Cardiac fibroblast (primary cell): ENCODE measurements at regions not wholly inside any gene's neighbourhood (a gene's known extent, or its start where the extent isn't known, plus 50 kb on each side); places are given as distances from the start of the nearest gene placed in this dataset.

ENCODE experiments used
- DNase-seq, 2 donors: peaks; one replicate each; pipeline versions ENCODE4 v3.0.0 to v3.0.0-alpha.2; 2010; ENCODE audit warnings: low read depth in 2 of 2
- H3K4me3 ChIP-seq, 2 donors: replicated peaks in 1 of 2; 1 replicate in 1 of 2; 2 replicates in 1 of 2; pipeline ENCODE4 v1.5.1; 2011; ENCODE audit warnings: low read depth in 2 of 2, low read length in 2 of 2, mild to moderate bottlenecking in 2 of 2, moderate library complexity in 1 of 2
- CTCF ChIP-seq: IDR thresholded peaks from one replicate; pipeline ENCODE4 v1.5.1; 2011; ENCODE audit warnings: low read depth, mild to moderate bottlenecking, low read length, inconsistent platforms

- no peak for TF ChIP-seq CTCF
- no peak for DNase-seq
- H3K4me3 ChIP-seq = no peak overlapping the region
Observed at GRCh38 chr18:7383002-7383980, 152.4 kb downstream of the LRRC30 start.

DNA sequence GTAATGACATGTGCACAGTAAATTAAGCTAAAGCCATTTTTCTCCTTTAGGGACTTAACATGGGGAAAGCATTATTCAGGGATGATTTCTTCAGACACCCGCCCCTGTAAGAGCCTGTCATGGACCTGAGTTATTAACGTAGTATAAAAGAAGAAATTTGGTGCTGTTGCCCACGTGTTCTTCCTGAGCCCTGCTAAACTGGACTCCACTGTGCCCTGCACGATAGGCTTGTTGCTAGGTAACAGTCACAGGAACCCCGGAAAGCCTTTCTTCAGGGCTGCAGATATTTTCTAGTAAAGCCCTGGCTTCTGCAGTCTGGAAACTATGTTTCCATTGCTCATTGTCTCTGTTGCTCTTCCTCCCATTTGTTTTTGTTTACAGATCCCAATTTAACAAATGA lies 157.9 kb downstream of the LRRC30 start:
- DNase-seq = no peak
- no peak overlapping the region for H3K4me3 ChIP-seq
- TF ChIP-seq CTCF = no peak

- no peak for TF ChIP-seq CTCF
- DNase-seq = no peak
- H3K4me3 ChIP-seq = no peak overlapping the region
Observed at GRCh38 chr18:7390731-7391492, 160.0 kb downstream of the LRRC30 start.

GRCh38 chr18:7393080-7393479 lies 162.2 kb downstream of the LRRC30 start:
- DNase-seq = no peak
- H3K4me3 ChIP-seq = no peak overlapping the region
- TF ChIP-seq CTCF = no peak

- DNase-seq = no peak
- H3K4me3 ChIP-seq = no peak overlapping the region
- no peak for TF ChIP-seq CTCF
Observed at GRCh38 chr18:7394050-7394659, 163.3 kb downstream of the LRRC30 start.

GRCh38 chr18:7395566-7395965 lies 164.7 kb downstream of the LRRC30 start:
- no peak for TF ChIP-seq CTCF
- DNase-seq = no peak
- no peak overlapping the region for H3K4me3 ChIP-seq
